Kasumi-1 (cell line): ENCODE measurements at regions not wholly inside any gene's neighbourhood (a gene's known extent, or its start where the extent isn't known, plus 50 kb on each side); places are given as distances from the start of the nearest gene placed in this dataset.
"Not testable (repeated sequence)": the region's sequence is repeated elsewhere in the genome, so short reads cannot be mapped to it uniquely, and the experiment has no call there.

Experiments
- DNase-seq, 2 experiments: peaks; one replicate each; lab custom pipeline; 2025; lab: John Stamatoyannopoulos, UW

DNA sequence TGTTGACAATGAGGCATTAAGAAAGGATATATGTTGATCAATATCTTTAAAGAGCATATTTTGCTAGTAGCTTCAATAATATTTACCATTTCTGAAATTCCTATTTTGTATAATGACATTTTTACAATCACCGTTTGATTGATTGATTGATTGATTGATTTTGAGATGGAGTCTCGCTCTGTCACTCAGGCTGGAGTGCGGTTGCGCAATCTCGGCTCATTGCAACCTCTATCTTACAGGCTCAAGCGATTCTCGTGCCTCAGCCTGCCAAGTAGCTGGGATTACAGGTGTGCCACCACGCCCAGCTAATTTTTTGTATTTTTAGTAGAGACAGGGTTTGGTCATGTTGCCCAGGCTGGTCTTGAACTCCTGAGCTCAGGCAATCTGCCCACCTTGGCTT, 150.9 kb upstream of the TEX13D start:
- not testable (repeated sequence) for DNase-seq

DNA sequence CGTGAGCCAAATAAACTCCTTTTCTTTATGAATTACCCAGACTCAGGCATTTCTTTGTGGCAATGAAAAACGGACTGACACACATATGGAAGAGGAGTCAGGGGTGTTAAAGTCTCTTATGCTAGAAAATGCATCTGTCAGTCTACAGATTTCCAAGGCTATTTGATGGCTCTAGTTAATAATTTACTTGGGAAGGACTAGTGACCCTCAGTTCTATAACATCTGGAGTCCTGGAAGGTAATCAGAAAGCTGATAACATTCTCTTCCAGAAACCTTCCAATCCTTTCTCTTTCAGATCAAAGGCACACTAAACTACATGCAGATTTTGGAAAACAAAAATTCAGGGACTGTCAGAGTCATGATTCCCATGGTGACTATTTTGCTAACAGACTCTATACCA, 142.0 kb upstream of the TEX13D start:
- DNase-seq = no peak

DNA sequence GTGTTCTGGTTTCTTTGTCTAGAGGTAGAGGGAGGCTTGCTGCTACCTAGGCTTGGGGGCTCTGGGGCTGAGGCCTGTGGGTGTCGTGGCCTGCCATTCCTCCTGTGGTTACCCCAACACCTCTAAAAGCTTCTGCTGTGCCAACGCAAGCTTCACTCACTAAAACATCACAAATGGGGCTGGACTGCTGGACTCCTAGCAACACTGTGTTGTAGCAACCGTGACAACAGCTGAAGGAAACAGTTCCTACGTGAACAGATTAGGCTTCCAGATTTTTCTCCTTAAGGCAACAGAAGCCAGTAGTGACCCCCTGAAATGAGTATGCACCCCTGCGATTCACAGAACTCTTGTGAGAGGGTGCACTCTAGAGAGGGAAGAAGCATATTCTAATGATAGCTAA, 138.3 kb upstream of the TEX13D start:
- DNase-seq = no peak

DNA sequence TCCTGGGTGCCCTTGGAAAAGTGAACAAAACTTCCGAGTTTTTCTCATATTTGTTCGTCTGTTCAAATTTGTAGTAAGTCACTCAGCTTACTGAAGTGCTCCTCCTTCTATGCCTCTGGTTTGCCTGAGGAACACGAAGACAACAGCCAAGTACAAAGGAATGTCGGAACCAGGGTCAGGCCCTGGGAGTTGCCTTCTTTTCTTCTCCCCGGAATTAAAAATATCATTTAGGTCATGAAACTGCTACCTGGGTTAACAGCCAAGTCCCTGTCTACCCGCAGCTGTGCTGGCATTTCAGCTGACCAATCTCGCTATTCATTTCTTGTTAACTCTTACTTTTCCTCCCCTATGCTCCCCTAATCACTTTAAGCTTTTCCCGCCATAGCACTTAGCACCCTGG, 137.6 kb upstream of the TEX13D start:
- DNase-seq = no peak

DNA sequence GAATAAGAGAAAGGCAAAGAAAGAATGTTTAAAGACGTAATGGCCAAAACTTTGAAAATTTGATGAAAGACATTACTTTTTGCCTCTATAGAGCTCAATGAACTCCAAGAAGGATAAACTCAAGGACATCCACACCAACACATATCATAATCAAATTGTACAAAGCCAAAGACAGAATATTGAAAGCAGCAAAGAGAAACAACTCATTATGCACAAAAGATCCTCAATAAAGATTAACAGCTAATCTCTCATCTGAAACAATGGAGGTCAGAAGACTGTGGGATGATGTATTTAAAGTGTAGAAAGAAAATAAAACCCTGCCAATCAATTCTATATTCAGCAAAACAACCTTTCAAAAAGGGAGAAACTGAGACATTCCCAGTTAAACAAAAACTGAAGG, 129.1 kb upstream of the TEX13D start:
- no peak for DNase-seq

DNA sequence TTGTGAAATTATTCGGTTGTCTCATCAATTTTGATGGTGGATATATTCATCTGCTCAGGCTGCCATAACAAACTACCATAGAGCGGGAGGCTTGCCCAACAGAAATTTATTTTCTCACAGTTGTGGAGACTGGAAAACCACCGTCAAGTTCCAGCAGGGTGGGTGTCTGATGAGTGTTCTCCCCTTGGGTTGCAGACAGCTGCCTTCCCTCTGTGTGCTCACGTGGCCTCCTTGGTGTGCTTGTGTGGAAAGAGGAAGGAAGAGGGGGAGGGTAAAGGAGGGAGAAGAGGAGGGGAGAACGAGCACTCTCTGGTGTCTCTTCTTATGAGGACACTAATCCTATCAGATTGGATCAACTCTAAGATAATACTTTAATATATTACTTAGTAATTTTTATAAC, 123.8 kb upstream of the TEX13D start:
- peak; percentile 87 to 92 for DNase-seq

DNA sequence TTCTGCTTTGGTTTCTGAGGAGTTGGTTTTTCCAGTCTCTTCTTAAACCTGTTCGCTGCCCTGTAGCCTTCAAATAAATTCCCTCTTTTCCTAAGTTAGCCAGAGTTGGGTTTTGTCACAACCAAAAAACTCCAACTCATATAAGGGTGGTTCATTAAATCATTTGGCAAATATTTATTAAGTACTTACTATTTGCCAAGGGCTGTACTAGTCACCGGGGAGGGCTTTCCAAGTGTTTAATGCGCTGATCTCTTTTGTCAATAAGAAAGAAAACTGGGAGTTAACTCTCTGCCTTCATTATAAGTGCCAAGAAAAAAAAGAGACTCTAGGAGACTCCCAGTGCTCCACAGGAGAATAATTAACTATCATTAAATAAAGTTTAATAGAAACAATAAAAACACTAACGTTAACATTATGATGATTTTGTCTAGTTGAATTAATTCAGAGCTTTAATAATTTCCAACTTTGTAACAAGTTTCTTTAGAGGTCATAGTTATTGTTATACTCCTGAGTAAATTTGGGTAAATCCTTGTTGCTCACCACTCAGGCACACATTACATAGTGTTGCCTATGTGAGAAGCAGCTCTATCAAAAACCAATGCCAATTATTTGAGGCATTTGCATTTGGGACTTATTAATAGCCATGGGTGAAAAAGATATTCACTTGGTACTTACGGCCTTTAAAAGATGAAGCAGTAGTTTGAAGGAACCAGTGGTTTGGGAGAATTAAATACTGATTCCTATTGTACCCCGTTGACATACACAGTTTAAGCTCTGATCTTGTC, 122.5 kb upstream of the TEX13D start:
- no peak for DNase-seq

DNA sequence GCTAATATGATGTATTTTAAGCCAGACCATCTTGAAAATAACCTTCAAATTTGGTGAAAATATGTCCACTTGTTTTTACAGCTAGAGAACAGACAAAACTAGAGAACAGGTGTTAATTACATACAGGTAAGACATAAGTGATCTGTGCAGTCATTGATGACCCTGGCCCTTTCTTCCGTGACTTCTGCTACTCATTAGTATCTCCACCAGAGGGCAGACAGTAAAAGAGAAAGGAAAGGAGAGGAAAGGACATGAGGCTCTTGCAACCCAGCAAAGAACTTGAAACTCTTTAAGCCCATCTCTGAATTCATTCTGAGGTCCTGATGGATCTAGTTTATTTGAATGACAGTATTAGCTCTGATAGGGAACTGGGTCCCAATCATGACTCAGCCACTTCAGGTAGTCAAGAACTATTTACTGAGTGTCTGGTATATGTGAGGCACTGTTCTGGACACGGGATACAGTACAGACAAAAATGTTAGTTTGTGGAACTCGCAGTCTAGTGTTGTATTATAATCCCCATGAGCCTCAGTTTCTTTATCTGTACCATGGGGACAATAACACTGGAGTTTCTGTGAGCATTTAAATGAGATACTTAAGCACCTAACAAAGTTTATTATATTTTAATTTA, 121.0 kb upstream of the TEX13D start:
- peak; percentile 62 to 63 for DNase-seq

DNA sequence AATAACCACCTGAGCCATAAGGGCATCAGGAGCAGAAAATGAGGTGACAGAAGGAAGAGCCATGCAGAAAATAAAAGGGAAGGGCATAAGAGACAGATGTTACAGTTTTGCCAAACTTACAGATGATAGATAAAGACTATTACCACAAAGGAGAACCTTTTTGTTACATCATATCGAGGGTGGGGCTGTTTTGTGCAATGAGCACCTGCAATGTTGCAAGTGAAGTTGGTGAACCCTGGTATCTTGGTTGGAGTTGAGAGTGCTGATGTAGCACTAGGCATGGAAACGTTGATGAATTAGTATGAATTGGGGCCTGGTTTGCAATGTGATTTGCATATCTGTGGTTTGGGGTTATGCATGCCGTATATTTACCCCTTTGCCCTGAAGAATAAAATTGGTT, 119.8 kb upstream of the TEX13D start:
- DNase-seq = no peak

DNA sequence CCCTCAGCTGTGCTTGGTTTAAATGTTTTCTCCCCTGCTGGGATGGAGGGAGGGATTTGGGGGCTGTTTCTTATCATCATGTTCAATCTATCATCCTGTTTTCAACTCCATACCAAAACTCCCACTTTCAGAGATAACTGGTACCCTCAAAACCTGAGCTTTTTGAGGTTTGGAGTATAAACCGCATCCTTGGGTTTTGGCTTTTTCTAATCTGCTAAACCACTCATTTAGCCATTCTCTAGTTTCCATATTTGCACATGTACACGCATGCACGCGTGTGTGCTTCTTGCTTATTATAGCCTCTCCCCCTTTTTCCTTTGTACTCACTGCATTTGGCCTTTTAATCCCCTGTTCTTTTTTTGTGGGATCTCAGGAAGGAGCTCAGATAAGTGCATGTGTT, 116.7 kb upstream of the TEX13D start:
- DNase-seq = no peak

DNA sequence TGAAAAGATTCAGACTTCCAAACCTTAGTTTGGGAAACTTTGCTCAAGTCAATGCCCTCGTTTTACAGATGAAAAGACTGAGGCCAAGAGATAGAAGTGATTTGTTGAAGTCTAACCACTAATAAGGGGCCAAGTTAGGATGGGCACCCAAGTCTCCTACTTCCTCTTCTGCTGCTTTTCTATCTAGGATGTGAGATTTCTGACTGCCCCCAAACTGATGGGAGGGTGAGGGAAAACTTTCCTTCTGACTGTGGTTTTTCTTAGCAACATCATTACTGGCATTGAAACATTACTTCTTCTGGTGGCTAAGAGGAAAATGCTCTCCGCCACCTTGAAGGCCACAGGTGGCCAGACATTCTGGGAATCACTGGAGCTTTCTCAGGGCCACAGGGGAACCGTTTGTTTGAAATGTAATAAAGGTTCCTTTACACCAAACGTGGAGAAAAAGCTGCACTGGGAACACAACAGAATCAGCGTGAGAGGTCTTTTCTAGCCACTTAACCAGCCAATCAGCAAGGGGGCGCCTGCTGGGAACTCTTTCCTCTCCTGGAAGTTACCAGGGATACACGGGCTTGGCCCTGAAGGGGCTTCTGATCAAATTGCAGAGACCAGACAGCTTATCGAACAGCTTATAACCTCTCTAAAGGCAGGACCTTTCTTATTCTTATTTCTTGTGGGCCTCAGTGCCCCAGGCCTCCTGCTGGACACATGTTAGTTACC, 115.9 kb upstream of the TEX13D start:
- DNase-seq = peak; percentile 32 to 51

DNA sequence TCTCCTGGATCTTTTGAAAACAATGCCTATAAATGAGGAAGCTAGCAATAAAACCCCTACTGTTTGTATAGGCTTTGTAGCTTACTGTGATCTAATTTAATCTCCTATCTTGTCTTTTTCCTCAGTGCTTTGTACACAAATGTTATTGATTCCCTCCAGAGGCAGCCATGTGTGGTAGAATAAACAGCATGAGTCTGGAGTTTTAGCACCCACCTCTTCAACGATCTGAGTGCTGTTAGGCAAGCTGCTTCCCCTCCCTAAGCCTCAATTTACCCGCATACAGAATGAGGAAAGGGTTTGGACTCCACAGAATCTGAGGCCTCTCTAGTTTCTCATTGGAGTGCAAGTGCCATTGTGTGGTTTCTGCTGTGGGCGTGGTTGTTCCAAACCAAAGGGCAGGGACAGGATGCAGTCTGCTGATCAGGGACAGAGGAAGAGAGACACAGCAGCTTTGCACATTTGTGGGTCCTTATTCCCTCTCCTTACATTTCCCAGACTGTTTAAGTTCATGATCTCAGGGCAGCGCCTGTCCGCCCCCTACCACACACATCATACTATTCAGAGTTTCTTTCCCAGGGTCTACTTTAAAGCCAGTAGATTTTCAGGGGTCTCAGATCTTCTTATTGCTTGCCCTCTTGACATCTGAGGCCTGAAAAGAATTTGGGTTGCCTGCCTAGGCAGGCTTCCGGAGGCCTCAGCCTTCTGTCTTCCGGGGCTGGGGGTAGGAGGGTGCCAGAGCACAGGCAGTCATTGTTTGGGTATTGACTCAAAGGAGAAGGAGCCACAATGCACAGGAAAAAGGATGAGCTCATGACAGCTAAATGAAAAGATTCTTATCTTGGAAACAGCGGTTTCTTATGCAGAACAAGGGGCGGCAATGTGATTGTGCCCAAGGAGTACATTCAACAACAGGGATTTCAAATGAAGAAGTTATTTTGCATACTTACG, 114.9 kb upstream of the TEX13D start:
- peak; percentile 90 to 92 for DNase-seq

DNA sequence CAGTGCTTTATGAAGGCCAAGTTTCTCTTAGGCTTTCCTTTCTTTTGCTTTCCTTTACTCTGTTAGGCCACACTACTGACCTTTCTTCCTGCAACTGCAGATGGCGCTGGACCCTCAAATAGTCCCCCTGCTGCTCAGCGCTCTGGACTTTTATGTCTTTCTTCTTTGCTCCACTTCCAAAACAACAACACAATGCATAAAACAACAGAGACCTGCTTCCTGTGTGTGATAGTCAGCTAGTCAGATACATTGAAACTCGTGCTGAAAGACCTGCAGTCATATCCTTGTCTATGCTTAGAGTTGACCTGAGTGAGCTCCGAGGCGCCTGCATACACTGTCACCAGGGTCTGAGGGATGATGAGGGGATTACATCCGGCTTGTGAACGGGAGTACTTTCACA, 108.9 kb upstream of the TEX13D start:
- no peak for DNase-seq

DNA sequence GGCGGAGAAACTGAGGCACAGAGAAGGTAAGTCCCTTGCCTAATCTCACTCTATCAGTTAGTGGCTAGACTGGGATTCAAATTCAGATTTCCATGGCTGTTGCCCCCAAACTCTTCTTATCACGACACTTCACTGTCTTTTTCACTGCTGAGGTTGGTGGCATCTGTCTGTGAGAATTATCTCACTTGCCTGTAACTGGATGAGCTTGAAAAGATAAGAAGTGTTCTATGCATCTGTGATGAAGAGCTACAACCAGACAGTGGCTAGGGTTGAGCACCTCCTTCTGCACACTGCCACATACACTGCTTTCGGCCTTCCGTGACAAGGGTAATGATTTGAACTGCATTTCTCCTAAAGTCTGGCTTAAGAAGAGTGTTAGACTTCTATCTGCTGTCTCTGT, 107.9 kb upstream of the TEX13D start:
- no peak for DNase-seq

DNA sequence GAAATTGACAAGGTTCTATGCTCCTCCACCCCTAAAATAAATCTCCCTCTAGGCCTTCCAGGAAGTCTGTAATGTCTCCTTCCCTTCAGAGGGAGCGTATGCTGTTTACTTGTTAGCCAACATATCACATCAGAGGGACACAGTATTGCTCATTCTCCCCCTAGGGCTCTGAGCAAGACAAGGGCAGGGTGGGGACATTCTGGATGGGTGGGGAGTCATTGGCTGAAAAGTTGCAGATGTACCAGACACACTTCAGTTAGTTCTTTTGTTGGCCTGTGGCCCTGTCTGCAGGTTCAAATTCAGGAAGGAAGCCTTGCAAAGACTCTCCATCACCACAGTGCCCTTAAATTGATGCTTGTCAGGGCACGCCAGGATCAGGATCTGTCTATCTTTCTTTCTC, 106.3 kb upstream of the TEX13D start:
- peak; percentile 23 to 35 for DNase-seq

DNA sequence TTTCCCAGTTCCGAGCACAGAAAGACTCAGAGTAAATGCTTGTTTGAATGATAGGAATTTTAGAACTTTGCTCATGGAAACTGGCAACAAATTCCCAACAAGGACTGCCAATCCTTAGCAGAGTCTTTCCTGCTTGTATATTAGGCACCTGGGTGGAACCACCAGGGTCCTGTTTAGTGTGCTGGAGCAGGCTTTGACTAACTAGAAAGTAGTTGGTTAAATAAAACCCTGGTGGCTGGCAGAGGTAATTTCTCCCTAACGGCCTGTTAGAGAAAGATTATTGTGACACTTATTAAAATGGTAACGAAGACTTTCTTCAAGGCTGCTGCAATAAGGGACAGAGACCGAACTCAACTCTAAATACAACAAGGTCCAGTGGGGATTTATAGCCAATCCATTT, 103.6 kb upstream of the TEX13D start:
- no peak for DNase-seq

DNA sequence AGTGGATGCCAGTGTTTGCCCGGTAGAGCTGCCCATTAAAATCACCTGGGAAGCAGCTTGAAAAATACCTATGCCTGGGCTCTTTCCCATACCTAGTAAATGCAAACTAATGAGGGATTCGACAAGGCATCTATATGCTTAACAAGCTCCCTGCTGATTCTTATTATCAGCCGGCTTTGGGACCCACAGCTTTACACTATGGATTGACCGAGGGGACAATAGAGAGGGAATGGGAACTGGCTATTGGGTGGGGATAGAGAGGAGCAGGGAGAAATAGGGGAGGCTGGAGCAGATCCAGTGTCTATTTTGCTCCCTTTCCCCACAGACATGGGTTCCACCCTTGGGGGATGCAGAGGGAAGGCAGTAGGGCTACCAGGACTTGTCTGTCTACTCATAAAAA, 103.1 kb upstream of the TEX13D start:
- DNase-seq = no peak

DNA sequence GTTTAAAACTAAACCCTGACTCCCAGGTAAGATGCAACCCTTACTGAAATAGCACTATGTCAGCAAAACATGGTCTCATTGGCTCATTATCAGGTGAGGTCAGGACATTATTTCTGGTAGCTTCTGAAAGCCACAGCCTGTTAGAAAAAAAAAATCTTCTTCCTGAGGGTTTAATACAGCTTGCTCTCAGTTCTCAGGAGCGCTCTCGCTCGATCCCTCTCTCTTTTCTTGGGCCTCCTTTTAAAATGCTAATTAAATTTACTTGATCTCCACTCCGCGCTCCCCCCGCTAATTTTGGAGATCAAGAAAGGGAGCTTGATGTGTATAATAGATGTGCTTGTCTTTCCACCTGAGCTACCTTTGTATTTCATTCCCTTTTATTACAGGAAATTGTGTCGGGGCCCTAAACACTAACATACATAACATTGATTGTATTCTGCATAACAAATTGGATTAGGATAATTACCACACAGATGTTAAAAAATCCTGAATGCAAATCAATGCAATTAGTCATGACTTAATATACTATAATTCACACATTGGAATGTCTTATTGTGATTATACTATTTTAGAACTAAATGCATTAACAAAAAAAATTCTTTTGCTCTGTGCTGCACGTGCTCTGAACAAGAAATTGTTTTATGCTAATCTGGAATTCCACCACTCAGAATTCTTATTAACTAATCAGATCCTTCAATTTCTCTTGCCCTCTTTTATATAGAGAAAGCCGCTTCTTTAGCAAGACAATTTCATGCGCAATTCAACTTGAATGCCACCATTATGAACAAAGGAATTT, 101.6 kb upstream of the TEX13D start:
- no peak for DNase-seq

DNA sequence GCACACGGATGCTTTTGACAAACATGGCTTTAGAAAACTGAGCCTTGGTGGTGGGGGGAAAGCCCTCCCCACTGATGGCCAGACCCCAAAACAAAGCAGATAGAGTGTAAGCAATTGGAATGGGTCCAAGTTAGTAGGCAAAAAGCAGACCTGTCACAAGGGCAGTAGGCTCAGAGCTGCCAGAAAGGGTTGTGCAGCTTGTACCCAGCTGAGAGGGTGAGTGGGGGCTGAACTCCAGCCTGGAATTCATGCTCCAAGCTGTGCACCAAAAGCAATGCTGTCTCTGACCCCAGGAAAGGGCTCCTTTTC, 101.1 kb upstream of the TEX13D start:
- DNase-seq = no peak

DNA sequence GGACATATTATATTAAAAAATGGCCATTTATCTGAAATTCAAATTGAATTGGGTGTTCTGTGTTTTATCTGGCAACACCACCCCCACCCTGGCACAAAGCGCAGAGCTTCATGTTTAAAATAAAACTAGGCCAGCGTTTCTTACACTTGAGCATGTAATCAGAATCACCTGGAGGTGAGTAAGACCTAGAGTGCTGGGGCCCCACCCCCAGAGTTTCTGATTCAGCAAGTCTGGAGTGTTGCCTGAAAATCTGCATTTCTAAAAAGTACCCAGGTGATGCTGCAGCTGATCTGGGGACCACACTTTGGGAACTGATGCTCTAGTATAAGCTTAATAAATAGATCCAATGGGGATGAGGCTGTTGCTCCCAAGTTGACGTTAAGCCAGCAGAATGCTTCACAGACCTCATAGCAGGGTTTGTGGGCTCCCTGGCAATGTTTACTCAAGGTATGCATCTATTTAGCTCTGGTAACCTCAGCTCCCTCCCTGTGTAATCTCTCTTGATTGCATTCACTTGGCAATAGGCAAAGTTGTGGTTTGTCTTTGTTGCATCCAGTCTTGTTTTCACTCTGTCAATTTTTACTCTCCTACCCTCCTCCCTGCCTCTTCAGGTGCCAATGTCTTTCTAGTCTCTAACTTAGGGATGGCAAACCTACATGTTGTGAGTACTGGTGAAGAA, 99.8 kb upstream of the TEX13D start:
- DNase-seq = no peak

DNA sequence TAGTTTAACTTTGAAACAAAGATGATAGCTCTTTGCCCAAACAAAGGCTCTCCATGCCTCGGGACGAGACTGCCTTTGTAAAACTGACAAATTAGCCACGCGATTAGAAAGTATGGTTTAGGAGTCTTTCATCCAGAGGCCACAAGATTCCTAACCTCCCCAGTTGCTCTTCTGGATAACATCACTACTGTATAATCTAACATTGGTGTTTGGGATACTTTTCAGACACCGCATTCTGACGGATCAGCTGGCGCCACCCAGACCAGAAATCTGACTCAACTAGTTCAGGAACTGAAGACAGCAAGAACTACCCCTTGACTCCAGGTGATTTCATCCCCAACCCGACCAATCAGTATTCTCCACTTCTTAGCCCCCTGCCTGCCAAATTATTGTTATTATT, 98.1 kb upstream of the TEX13D start:
- no peak for DNase-seq
